ENCODE measurements at regions not wholly inside any gene's neighbourhood (a gene's known extent, or its start where the extent isn't known, plus 50 kb on each side); places are given as distances from the start of the nearest gene placed in this dataset.

DNA sequence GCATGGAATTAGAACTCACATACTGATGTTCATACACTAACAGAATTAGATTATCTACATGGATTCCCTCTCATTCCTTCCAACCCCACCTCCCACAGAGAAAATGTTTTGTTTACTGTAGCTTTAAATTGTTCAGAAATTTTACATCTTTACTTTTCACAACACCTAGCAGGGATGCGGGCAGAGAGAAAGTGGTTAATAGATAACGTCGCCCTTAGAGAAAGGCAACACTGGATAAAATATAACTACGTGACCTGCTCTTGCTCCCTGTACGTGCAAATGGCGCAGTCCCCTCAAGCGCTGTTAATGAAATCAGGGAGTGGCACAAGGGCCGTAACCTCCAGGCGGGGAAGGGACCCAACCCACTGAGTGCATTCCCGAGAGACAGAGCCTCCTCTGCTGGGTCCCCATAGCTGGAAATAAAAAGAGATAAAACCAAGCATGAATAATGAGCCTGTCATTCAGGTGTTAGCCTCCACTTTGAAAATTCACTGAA, 125.3 kb upstream of the DAPK1 start (continued):
- TF ChIP-seq, protein P1, sequence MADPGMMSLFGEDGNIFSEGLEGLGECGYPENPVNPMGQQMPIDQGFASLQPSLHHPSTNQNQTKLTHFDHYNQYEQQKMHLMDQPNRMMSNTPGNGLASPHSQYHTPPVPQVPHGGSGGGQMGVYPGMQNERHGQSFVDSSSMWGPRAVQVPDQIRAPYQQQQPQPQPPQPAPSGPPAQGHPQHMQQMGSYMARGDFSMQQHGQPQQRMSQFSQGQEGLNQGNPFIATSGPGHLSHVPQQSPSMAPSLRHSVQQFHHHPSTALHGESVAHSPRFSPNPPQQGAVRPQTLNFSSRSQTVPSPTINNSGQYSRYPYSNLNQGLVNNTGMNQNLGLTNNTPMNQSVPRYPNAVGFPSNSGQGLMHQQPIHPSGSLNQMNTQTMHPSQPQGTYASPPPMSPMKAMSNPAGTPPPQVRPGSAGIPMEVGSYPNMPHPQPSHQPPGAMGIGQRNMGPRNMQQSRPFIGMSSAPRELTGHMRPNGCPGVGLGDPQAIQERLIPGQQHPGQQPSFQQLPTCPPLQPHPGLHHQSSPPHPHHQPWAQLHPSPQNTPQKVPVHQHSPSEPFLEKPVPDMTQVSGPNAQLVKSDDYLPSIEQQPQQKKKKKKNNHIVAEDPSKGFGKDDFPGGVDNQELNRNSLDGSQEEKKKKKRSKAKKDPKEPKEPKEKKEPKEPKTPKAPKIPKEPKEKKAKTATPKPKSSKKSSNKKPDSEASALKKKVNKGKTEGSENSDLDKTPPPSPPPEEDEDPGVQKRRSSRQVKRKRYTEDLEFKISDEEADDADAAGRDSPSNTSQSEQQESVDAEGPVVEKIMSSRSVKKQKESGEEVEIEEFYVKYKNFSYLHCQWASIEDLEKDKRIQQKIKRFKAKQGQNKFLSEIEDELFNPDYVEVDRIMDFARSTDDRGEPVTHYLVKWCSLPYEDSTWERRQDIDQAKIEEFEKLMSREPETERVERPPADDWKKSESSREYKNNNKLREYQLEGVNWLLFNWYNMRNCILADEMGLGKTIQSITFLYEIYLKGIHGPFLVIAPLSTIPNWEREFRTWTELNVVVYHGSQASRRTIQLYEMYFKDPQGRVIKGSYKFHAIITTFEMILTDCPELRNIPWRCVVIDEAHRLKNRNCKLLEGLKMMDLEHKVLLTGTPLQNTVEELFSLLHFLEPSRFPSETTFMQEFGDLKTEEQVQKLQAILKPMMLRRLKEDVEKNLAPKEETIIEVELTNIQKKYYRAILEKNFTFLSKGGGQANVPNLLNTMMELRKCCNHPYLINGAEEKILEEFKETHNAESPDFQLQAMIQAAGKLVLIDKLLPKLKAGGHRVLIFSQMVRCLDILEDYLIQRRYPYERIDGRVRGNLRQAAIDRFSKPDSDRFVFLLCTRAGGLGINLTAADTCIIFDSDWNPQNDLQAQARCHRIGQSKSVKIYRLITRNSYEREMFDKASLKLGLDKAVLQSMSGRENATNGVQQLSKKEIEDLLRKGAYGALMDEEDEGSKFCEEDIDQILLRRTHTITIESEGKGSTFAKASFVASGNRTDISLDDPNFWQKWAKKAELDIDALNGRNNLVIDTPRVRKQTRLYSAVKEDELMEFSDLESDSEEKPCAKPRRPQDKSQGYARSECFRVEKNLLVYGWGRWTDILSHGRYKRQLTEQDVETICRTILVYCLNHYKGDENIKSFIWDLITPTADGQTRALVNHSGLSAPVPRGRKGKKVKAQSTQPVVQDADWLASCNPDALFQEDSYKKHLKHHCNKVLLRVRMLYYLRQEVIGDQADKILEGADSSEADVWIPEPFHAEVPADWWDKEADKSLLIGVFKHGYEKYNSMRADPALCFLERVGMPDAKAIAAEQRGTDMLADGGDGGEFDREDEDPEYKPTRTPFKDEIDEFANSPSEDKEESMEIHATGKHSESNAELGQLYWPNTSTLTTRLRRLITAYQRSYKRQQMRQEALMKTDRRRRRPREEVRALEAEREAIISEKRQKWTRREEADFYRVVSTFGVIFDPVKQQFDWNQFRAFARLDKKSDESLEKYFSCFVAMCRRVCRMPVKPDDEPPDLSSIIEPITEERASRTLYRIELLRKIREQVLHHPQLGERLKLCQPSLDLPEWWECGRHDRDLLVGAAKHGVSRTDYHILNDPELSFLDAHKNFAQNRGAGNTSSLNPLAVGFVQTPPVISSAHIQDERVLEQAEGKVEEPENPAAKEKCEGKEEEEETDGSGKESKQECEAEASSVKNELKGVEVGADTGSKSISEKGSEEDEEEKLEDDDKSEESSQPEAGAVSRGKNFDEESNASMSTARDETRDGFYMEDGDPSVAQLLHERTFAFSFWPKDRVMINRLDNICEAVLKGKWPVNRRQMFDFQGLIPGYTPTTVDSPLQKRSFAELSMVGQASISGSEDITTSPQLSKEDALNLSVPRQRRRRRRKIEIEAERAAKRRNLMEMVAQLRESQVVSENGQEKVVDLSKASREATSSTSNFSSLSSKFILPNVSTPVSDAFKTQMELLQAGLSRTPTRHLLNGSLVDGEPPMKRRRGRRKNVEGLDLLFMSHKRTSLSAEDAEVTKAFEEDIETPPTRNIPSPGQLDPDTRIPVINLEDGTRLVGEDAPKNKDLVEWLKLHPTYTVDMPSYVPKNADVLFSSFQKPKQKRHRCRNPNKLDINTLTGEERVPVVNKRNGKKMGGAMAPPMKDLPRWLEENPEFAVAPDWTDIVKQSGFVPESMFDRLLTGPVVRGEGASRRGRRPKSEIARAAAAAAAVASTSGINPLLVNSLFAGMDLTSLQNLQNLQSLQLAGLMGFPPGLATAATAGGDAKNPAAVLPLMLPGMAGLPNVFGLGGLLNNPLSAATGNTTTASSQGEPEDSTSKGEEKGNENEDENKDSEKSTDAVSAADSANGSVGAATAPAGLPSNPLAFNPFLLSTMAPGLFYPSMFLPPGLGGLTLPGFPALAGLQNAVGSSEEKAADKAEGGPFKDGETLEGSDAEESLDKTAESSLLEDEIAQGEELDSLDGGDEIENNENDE (IDR thresholded peaks at IDR 0.05; ENCODE audit: insufficient replicate concordance, low read length), result no peak
- TF ChIP-seq BACH1 (IDR thresholded peaks at IDR 0.05; ENCODE audit: low read length) (no peak), GTF2F1 (IDR thresholded peaks at IDR 0.05; ENCODE audit: borderline replicate concordance, low read depth, low read length) (no peak), GABPA (IDR thresholded peaks at IDR 0.05; ENCODE audit: borderline replicate concordance, insufficient read depth, low read length) (no peak), NRF1 (IDR thresholded peaks at IDR 0.05; ENCODE audit: low read depth, low read length) (no peak), RFX5 (IDR thresholded peaks at IDR 0.05; ENCODE audit: borderline replicate concordance, low read depth, low read length) (no peak), POU5F1 (IDR thresholded peaks at IDR 0.05; ENCODE audit: low read depth, low read length) (no peak)
